HepG2 (cell line): ENCODE measurements at regions not wholly inside any gene's neighbourhood (a gene's known extent, or its start where the extent isn't known, plus 50 kb on each side); places are given as distances from the start of the nearest gene placed in this dataset.

Source experiments
- ATAC-seq: fragments of 200-7000 bp; cut with Tn5 transposase; 3 replicates; pipeline ENCODE4 v1.9.1; 2020; ENCODE audit warnings: mild to moderate bottlenecking, moderate library complexity
- BruUV-seq: library from RNA; stranded (reverse); fragments of 400-500 nt; replicated peaks from 2 replicates; lab custom pipeline; 2021; lab: Mats Ljungman, UMichigan
- CTCF ChIA-PET: fragments of 300-600 bp; formaldehyde crosslinking; extraction: SDS; loops from one replicate; lab custom pipeline; 2021; ENCODE audit warnings: low total read pairs, inconsistent platforms, low intra/inter-chr PET ratio; lab: Yijun Ruan, JAX
- POLR2A ChIA-PET: fragments of 350-600 bp; sonication (Branson Sonifier 250); formaldehyde crosslinking; loops from one replicate; lab custom pipeline; 2020; ENCODE audit warnings: antibody characterized with exemption, inconsistent platforms; lab: Yijun Ruan, JAX
- DNase-seq: peaks from one replicate; pipeline ENCODE4 v3.0.0-alpha.2; 2015; ENCODE audit warnings: low spot score
- FAIRE-seq: peaks from 3 replicates; lab custom pipeline; 2011; peaks lifted over from hg19 to GRCh38; lab: Jason Lieb, UNC
- H2AFZ ChIP-seq: one replicate; pipeline ENCODE4 v1.6.1; 2011; ENCODE audit warnings: low read length, inconsistent platforms
- H3K27ac ChIP-seq: fragments of 300-600 bp; 3 replicates; pipeline ENCODE4 v1.8.0; 2011; ENCODE audit warnings: mixed run types, mild to moderate bottlenecking, mixed read lengths, low read length, inconsistent platforms; ENCODE audit not compliant: insufficient read depth; ENCODE audit errors: extremely low read length
- H3K27me3 ChIP-seq, 2 experiments: fragments of 200-600 bp in 1 of 2; 2 replicates in 1 of 2; 3 replicates in 1 of 2; pipeline versions ENCODE4 v1.6.0 to v1.8.0; 2011; ENCODE audit warnings: low read length in 2 of 2, mild to moderate bottlenecking in 2 of 2, moderate library complexity in 2 of 2, inconsistent platforms in 1 of 2; ENCODE audit not compliant: insufficient read depth in 2 of 2, control insufficient read depth in 1 of 2
- H3K36me3 ChIP-seq, 2 experiments: fragments of 200-600 bp in 1 of 2; replicated peaks in 1 of 2; 2 replicates in 1 of 2; 3 replicates in 1 of 2; pipeline versions ENCODE4 v1.5.1 to v1.8.0; 2011; ENCODE audit warnings: low read length in 2 of 2, inconsistent platforms in 1 of 2; ENCODE audit not compliant: insufficient read depth in 2 of 2, control insufficient read depth in 1 of 2
- H3K4me1 ChIP-seq: 2 replicates; pipeline ENCODE4 v1.5.1; 2012; ENCODE audit warnings: low read length, inconsistent platforms; ENCODE audit not compliant: insufficient read depth
- H3K4me2 ChIP-seq: 2 replicates; pipeline ENCODE4 v1.6.0; 2011; ENCODE audit warnings: low read depth, low read length, inconsistent platforms
- H3K4me3 ChIP-seq, 3 experiments: fragments of 200-600 bp in 1 of 3; sonication (generic), shearing (Covaris generic) in 1 of 3; replicated peaks in 1 of 3; 2 replicates each; pipeline ENCODE4 v1.5.1; 2011 to 2016; ENCODE audit warnings: low read length in 3 of 3, inconsistent platforms in 2 of 3, low read depth in 2 of 3, mild to moderate bottlenecking in 2 of 3, control low read depth in 1 of 3, mixed read lengths in 1 of 3; ENCODE audit not compliant: insufficient read depth in 1 of 3
- H3K79me2 ChIP-seq: one replicate; pipeline ENCODE4 v1.6.1; 2011; ENCODE audit warnings: low read length, inconsistent platforms; ENCODE audit not compliant: insufficient read depth
- H3K9ac ChIP-seq: 2 replicates; pipeline ENCODE4 v1.6.0; 2011; ENCODE audit warnings: mild to moderate bottlenecking, low read depth, low read length, inconsistent platforms; ENCODE audit not compliant: insufficient read depth
- H3K9me3 ChIP-seq: 2 replicates; pipeline ENCODE4 v1.5.1; 2012; ENCODE audit warnings: mild to moderate bottlenecking, low read length
- H4K20me1 ChIP-seq: 2 replicates; pipeline ENCODE4 v1.6.0; 2011; ENCODE audit warnings: inconsistent platforms, mild to moderate bottlenecking, low read length, moderate library complexity; ENCODE audit not compliant: insufficient read depth
- ESRRA ChIP-seq: sonication (generic); formaldehyde crosslinking; IDR thresholded peaks from 2 replicates; pipeline ENCODE4 v1.5.1; 2020; ENCODE audit warnings: mild to moderate bottlenecking, low read depth, missing genetic modification reagents
- HES4 ChIP-seq: sonication (generic); formaldehyde crosslinking; IDR thresholded peaks from 2 replicates; pipeline ENCODE4 v1.9.0; 2021; ENCODE audit warnings: mild to moderate bottlenecking, missing genetic modification reagents, borderline replicate concordance
- MAFK ChIP-seq, 2 experiments: IDR thresholded peaks in 1 of 2; conservative IDR thresholded peaks in 1 of 2; 2 replicates each; pipeline ENCODE4 v1.6.1; 2011; ENCODE audit warnings: improper control_type of control experiment in 2 of 2, low read length in 2 of 2
- MEIS2 ChIP-seq: sonication (generic); formaldehyde crosslinking; IDR thresholded peaks from 2 replicates; pipeline ENCODE4 v1.9.0; 2021; ENCODE audit warnings: mild to moderate bottlenecking, missing genetic modification reagents
- NFE2L2 ChIP-seq: fragments of 150-350 bp; IDR thresholded peaks from 2 replicates; pipeline ENCODE4 v1.6.1; 2014; ENCODE audit warnings: low read length
- STAG1 ChIP-seq: sonication (generic); formaldehyde crosslinking; IDR thresholded peaks from 2 replicates; pipeline ENCODE4 v1.4.0; 2020; ENCODE audit warnings: missing genetic modification reagents
- ZFP36 ChIP-seq: fragments of 150-350 bp; IDR thresholded peaks from 2 replicates; pipeline ENCODE4 v1.6.1; 2018; ENCODE audit warnings: borderline replicate concordance, low read length, low read depth; ENCODE audit not compliant: partially characterized antibody
- ZFX ChIP-seq: sonication (generic); formaldehyde crosslinking; IDR thresholded peaks from 2 replicates; pipeline ENCODE4 v1.4.0; 2020; ENCODE audit warnings: mild to moderate bottlenecking, low read depth, missing genetic modification reagents, moderate library complexity
- ZNF580 ChIP-seq: IDR thresholded peaks from 2 replicates; pipeline ENCODE4 v1.6.1; 2016; ENCODE audit warnings: low read depth, borderline replicate concordance
- ZNF7 ChIP-seq: IDR thresholded peaks from 2 replicates; pipeline ENCODE4 v1.6.1; 2016; ENCODE audit warnings: missing biosample characterization, missing genetic modification reagents
- ZNF768 ChIP-seq: sonication (generic); formaldehyde crosslinking; IDR thresholded peaks from 2 replicates; pipeline ENCODE4 v1.4.0; 2020; ENCODE audit warnings: missing genetic modification reagents
- ZNF891 ChIP-seq: sonication (generic); formaldehyde crosslinking; IDR thresholded peaks from 2 replicates; pipeline ENCODE4 v1.5.0; 2020; ENCODE audit warnings: mild to moderate bottlenecking, missing genetic modification reagents
- ZSCAN25 ChIP-seq: sonication (generic); formaldehyde crosslinking; IDR thresholded peaks from 2 replicates; pipeline ENCODE4 v1.8.0; 2022; ENCODE audit warnings: mild to moderate bottlenecking, missing genetic modification reagents
- ZSCAN29 ChIP-seq: sonication (generic); formaldehyde crosslinking; conservative IDR thresholded peaks from 2 replicates; pipeline ENCODE4 v1.4.0; 2020; ENCODE audit warnings: mild to moderate bottlenecking, missing genetic modification reagents
- WGBS: methylation state at CpG from one replicate; pipeline ENCODE4 v1.1.6; 2017; ENCODE audit warnings: low lambda C conversion rate; 5-methylcytosine and 5-hydroxymethylcytosine counted together
- in situ Hi-C: cut with HindIII; loops from 2 replicates; pipeline ENCODE4 v1.10.0; 2017; ENCODE audit warnings: low pct_unique_long_range_greater_than_20kb; ENCODE audit not compliant: extremely low pct_ligation_motif_present
- intact Hi-C: fragments of 100-400 bp; cut with micrococcal nuclease; formaldehyde crosslinking; loops from one replicate; pipeline ENCODE4 v1.10.0; 2022; ENCODE audit not compliant: unreplicated experiment
- TF ChIP-seq, protein P1 (sequence below): sonication (generic); formaldehyde crosslinking; IDR thresholded peaks from 2 replicates; pipeline ENCODE4 v1.4.0; 2020; ENCODE audit warnings: low read depth, mild to moderate bottlenecking, missing genetic modification reagents

GRCh38 chr5:17412760-17413671 lies 85.0 kb upstream of the TAF11L2 start:
- Histone ChIP-seq H3K27me3 (no peaks in the 10 kb centered on the region), H3K79me2 (no peaks in the 10 kb centered on the region), H4K20me1 (no peaks in the 10 kb centered on the region), H3K27ac (no peak overlapping the region), H3K4me2 (no peak overlapping the region), H3K9me3 (no peaks in the 10 kb centered on the region), H3K36me3 (no peaks in the 10 kb centered on the region), H2AFZ (no peak overlapping the region), H3K4me3 (no peak overlapping the region), H3K4me1 (no peaks in the 10 kb centered on the region), H3K9ac (no peak overlapping the region)
- in situ Hi-C loops: no loop called here
- ChIA-PET POLR2A (no interaction called here), CTCF (no interaction called here)
- 5% methylated on average over 5 of the region's 9 CpGs for WGBS
- BruUV-seq: no TSS peak
- intact Hi-C loops: no loop called here
- no peak for ATAC-seq
- DNase-seq: no peak
- TF ChIP-seq ZNF580 (CRISPR knock-in tag) (no peak), NFE2L2 (peak; percentile 39; the same call in 1 of the 2 replicates), MAFK (conservative IDR thresholded peaks at IDR 0.05 in 1 of 2, IDR thresholded peaks at IDR 0.05 in 1 of 2; ENCODE audit: low read length in 2 of 2) (peak in 1 of 2 experiments; percentile 28; a peak in 1 of 4 replicates)
- no peak for FAIRE-seq

DNA sequence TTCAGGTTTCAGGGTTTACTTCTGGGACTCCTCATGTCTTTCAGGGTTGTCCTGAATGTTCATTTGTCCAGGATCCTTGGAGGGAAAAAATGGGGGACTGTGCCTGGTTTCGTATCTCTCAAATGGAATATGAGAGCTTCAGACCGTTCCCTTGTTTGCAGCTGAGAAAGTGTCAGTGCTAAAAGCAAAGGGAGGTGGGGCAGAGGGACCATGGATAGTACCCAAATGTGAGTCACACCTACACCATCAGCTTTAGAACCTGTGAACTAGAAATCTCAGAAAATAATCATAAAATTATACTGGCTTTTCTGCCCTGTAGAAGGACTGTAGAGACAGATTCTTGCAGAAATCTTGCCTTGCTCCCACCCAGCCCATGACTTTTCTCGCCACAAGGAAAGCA lies 84.3 kb upstream of the TAF11L2 start:
- no peak for FAIRE-seq
- CTCF ChIA-PET: no interaction called here
- H3K9me3 ChIP-seq: no peaks in the 10 kb centered on the region
- BruUV-seq: no TSS peak
- ATAC-seq: no peak
- H2AFZ ChIP-seq: no peak overlapping the region
- TF ChIP-seq ZFP36 (no peak), HES4 (CRISPR knock-in tag) (no peak), ZSCAN25 (no peak), ZNF891 (CRISPR knock-in tag) (no peak), MEIS2 (CRISPR knock-in tag) (no peak), ZNF768 (CRISPR knock-in tag) (no peak), ESRRA (CRISPR knock-in tag) (no peak), STAG1 (CRISPR knock-in tag) (no peak), ZSCAN29 (CRISPR knock-in tag) (no peak), ZNF7 (no peak), ZFX (CRISPR knock-in tag) (no peak)
- TF ChIP-seq, protein P1, sequence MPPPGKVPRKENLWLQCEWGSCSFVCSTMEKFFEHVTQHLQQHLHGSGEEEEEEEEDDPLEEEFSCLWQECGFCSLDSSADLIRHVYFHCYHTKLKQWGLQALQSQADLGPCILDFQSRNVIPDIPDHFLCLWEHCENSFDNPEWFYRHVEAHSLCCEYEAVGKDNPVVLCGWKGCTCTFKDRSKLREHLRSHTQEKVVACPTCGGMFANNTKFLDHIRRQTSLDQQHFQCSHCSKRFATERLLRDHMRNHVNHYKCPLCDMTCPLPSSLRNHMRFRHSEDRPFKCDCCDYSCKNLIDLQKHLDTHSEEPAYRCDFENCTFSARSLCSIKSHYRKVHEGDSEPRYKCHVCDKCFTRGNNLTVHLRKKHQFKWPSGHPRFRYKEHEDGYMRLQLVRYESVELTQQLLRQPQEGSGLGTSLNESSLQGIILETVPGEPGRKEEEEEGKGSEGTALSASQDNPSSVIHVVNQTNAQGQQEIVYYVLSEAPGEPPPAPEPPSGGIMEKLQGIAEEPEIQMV (CRISPR knock-in tag): no peak
- H3K4me2 ChIP-seq: no peak overlapping the region
- no peaks in the 10 kb centered on the region for H3K27me3 ChIP-seq
- in situ Hi-C loops (no loop called here), intact Hi-C loops (no loop called here)
- POLR2A ChIA-PET: no interaction called here
- H3K79me2 ChIP-seq: no peaks in the 10 kb centered on the region
- no peaks in the 10 kb centered on the region for H4K20me1 ChIP-seq
- no peak overlapping the region for H3K27ac ChIP-seq
- 4% methylated on average over 3 of the region's 3 CpGs for WGBS
- H3K4me3 ChIP-seq: no peak overlapping the region
- H3K9ac ChIP-seq: no peak overlapping the region
- no peaks in the 10 kb centered on the region for H3K36me3 ChIP-seq
- no peak for DNase-seq
- H3K4me1 ChIP-seq: no peaks in the 10 kb centered on the region
